ENCODE measurements at regions not wholly inside any gene's neighbourhood (a gene's known extent, or its start where the extent isn't known, plus 50 kb on each side); places are given as distances from the start of the nearest gene placed in this dataset.

GRCh38 chr2:173511942-173512341 lies 157.3 kb downstream of the CDCA7 start:
- Histone ChIP-seq H2BK12ac (ENCODE audit: low read depth, low read length) (no peak overlapping the region), H3K23me2 (ENCODE audit: low read depth, low read length) (no peaks in the 10 kb centered on the region), H2BK5ac (ENCODE audit: low read depth, low read length) (no peak overlapping the region), H4K5ac (ENCODE audit: insufficient read length, low read depth, low read length) (no peak overlapping the region), H2BK120ac (replicated peaks; ENCODE audit: low read depth, low read length) (no peak overlapping the region), H4K20me1 (replicated peaks in 1 of 2; ENCODE audit: control insufficient read depth in 1 of 2, insufficient read depth in 2 of 2, low read length in 2 of 2) (no peaks in the 10 kb centered on the region), H3K4me3 (ENCODE audit: extremely low read depth in 1 of 4, insufficient read depth in 2 of 4, low read depth in 3 of 4, low read length in 4 of 4) (no peak overlapping the region), H3K27ac (ENCODE audit: low read depth, low read length) (no peak overlapping the region), H3K36me3 (ENCODE audit: control insufficient read depth in 2 of 4, insufficient read depth in 4 of 4, low read length in 3 of 4) (no peaks in the 10 kb centered on the region), H3K27me3 (replicated peaks in 1 of 4; ENCODE audit: control insufficient read depth in 3 of 4, extremely low read depth in 1 of 4, insufficient read depth in 3 of 4, low read length in 3 of 4) (no peaks in the 10 kb centered on the region), H3K9ac (replicated peaks in 1 of 4; ENCODE audit: extremely low read depth in 1 of 4, low read depth in 3 of 4, low read length in 3 of 4) (no peak overlapping the region), H3K56ac (replicated peaks; ENCODE audit: insufficient read length, low read depth, low read length) (no peak overlapping the region), H2AFZ (ENCODE audit: low read length) (peak overlapping the region; percentile 18; the same call in 1 of the 2 replicates), H2AK5ac (ENCODE audit: low read depth, low read length) (no peak overlapping the region), H3K23ac (ENCODE audit: insufficient read length) (no peak overlapping the region), H3K79me1 (ENCODE audit: low read depth, low read length) (no peaks in the 10 kb centered on the region), H2BK20ac (ENCODE audit: low read length) (no peak overlapping the region), H3K4me1 (replicated peaks in 1 of 4; ENCODE audit: control insufficient read depth in 3 of 4, insufficient read depth in 4 of 4, low read length in 3 of 4) (no peaks in the 10 kb centered on the region), H3K4me2 (ENCODE audit: insufficient read depth in 1 of 2, low read depth in 2 of 2, low read length in 2 of 2) (no peak overlapping the region), H3K14ac (ENCODE audit: insufficient read length) (no peak overlapping the region), H3K18ac (ENCODE audit: extremely low read depth, low read length) (no peak overlapping the region), H3K9me3 (ENCODE audit: insufficient read depth in 2 of 2, low read depth in 1 of 2, low read length in 1 of 2) (0 out of 4 replicates have a peak, but pooled peaks cover 0 to 3% of the 10 kb centered on the region in 2 experiments), H4K8ac (ENCODE audit: extremely low read depth, insufficient read depth, low read length) (no peak overlapping the region), H3K79me2 (ENCODE audit: control insufficient read depth in 1 of 2, insufficient read depth in 2 of 2, low read length in 2 of 2) (no peaks in the 10 kb centered on the region), H3K4ac (replicated peaks; ENCODE audit: insufficient read length, low read depth, low read length) (no peak overlapping the region), H2BK15ac (ENCODE audit: low read length) (no peak overlapping the region), H4K91ac (replicated peaks; ENCODE audit: insufficient read length, low read length) (no peak overlapping the region)
- TF ChIP-seq EP300 (IDR thresholded peaks at IDR 0.05; ENCODE audit: borderline replicate concordance in 1 of 2, low read depth in 2 of 2, low read length in 2 of 2): peak in 1 of 2 experiments; percentile 31; a peak in 1 of 3 replicates
- no peak for TF ChIP-seq SIN3A (conservative IDR thresholded peaks at IDR 0.05 in 1 of 2, IDR thresholded peaks at IDR 0.05 in 1 of 2; ENCODE audit: low read depth in 1 of 2, low read length in 2 of 2)
- FAIRE-seq: no peak
- ChIA-PET POLR2A (ENCODE audit: partially characterized antibody) (no interaction called here), CTCF (ENCODE audit: partially characterized antibody) (no interaction called here)
- DNase-seq (ENCODE audit: low read depth in 1 of 2, low spot score in 2 of 2): no peak
- 89% methylated on average over 1 of the region's 1 CpG; no CpG with 5 or more reads in 1 of the 2 experiments for WGBS, 2 experiments (ENCODE audit: extremely low coverage in 1 of 2, insufficient coverage in 1 of 2, insufficient read length in 1 of 2, insufficient replicate concordance in 2 of 2, low coverage in 1 of 2, low lambda C conversion rate in 2 of 2, missing lambda C conversion rate in 1 of 2)
